Astrocyte (in vitro differentiated cells and primary cell): ENCODE measurements at regions not wholly inside any gene's neighbourhood (a gene's known extent, or its start where the extent isn't known, plus 50 kb on each side); places are given as distances from the start of the nearest gene placed in this dataset.

ENCODE experiments used
- EZH2 ChIP-seq: IDR thresholded peaks from 2 replicates; pipeline ENCODE4 v1.6.1; 2012; ENCODE audit warnings: mild to moderate bottlenecking, low read length, inconsistent platforms; ENCODE audit not compliant: insufficient read depth
- TF ChIP-seq, protein P1 (sequence below): IDR thresholded peaks from 2 replicates; pipeline ENCODE4 v1.5.1; 2011; ENCODE audit warnings: low read depth, mild to moderate bottlenecking, inconsistent platforms, low read length, moderate library complexity; ENCODE audit not compliant: insufficient read depth

- TF ChIP-seq, protein P1, sequence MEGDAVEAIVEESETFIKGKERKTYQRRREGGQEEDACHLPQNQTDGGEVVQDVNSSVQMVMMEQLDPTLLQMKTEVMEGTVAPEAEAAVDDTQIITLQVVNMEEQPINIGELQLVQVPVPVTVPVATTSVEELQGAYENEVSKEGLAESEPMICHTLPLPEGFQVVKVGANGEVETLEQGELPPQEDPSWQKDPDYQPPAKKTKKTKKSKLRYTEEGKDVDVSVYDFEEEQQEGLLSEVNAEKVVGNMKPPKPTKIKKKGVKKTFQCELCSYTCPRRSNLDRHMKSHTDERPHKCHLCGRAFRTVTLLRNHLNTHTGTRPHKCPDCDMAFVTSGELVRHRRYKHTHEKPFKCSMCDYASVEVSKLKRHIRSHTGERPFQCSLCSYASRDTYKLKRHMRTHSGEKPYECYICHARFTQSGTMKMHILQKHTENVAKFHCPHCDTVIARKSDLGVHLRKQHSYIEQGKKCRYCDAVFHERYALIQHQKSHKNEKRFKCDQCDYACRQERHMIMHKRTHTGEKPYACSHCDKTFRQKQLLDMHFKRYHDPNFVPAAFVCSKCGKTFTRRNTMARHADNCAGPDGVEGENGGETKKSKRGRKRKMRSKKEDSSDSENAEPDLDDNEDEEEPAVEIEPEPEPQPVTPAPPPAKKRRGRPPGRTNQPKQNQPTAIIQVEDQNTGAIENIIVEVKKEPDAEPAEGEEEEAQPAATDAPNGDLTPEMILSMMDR = no peak
- TF ChIP-seq EZH2 = no peak
These were observed 833.0 kb downstream of the EPHA7 start for GRCh38 chr6:92586236-92586977.
